Peyer's patch (tissue), 4 donors: ENCODE measurements at regions not wholly inside any gene's neighbourhood (a gene's known extent, or its start where the extent isn't known, plus 50 kb on each side); places are given as distances from the start of the nearest gene placed in this dataset.

Experiments
- CTCF ChIP-seq, 6 experiments: fragments of 450-650 bp in 4 of 6; fragments of 200-600 bp in 2 of 6; sonication (generic) in 1 of 6; IDR thresholded peaks; one replicate each; pipeline ENCODE4 v1.5.1; 2017 to 2019; ENCODE audit warnings: antibody characterized with exemption in 6 of 6, mild to moderate bottlenecking in 3 of 6, moderate library complexity in 1 of 6
- POLR2A ChIP-seq, 2 donors: fragments of 450-650 bp; IDR thresholded peaks; one replicate each; pipeline ENCODE4 v1.5.1; 2017; ENCODE audit warnings: antibody characterized with exemption in 2 of 2, mild to moderate bottlenecking in 2 of 2, moderate library complexity in 2 of 2

GRCh38 chr15:59862191-59863155 is 141.6 kb upstream of the FOXB1 start:
- TF ChIP-seq CTCF (IDR thresholded peaks at IDR 0.05), result no peak
- no peak for TF ChIP-seq POLR2A (IDR thresholded peaks at IDR 0.05)
